ENCODE measurements at regions not wholly inside any gene's neighbourhood (a gene's known extent, or its start where the extent isn't known, plus 50 kb on each side); places are given as distances from the start of the nearest gene placed in this dataset.
"Not testable (repeated sequence)": the region's sequence is repeated elsewhere in the genome, so short reads cannot be mapped to it uniquely, and the experiment has no call there.

- no peak for DNase-seq
Observed at GRCh38 chr5:7245121-7245651, 150.8 kb upstream of the ADCY2 start.

- DNase-seq: no peak
Observed at GRCh38 chr5:7246287-7246686, 149.7 kb upstream of the ADCY2 start.

- DNase-seq: no peak
Observed at GRCh38 chr5:7250004-7250403, 145.9 kb upstream of the ADCY2 start.

- no peak for DNase-seq
Observed at GRCh38 chr5:7250611-7251010, 145.3 kb upstream of the ADCY2 start.

GRCh38 chr5:7251132-7251531, 144.8 kb upstream of the ADCY2 start:
- no peak for DNase-seq

- no peak for DNase-seq
Observed at GRCh38 chr5:7261049-7261448, 134.9 kb upstream of the ADCY2 start.

- no peak for DNase-seq
Observed at GRCh38 chr5:7261900-7262299, 134.0 kb upstream of the ADCY2 start.

GRCh38 chr5:7263398-7264015, 132.4 kb upstream of the ADCY2 start:
- DNase-seq: not testable (repeated sequence)

GRCh38 chr5:7265776-7266175, 130.2 kb upstream of the ADCY2 start:
- DNase-seq: not testable (repeated sequence)

GRCh38 chr5:7268722-7269121, 127.2 kb upstream of the ADCY2 start:
- DNase-seq: not testable (repeated sequence)

- no peak for DNase-seq
Observed at GRCh38 chr5:7269591-7270274, 126.2 kb upstream of the ADCY2 start.

GRCh38 chr5:7271435-7272084, 124.4 kb upstream of the ADCY2 start:
- DNase-seq: no peak

GRCh38 chr5:7272408-7272965, 123.5 kb upstream of the ADCY2 start:
- DNase-seq: no peak

GRCh38 chr5:7274203-7274602, 121.7 kb upstream of the ADCY2 start:
- DNase-seq: no peak

- not testable (repeated sequence) for DNase-seq
Observed at GRCh38 chr5:7289634-7290033, 106.3 kb upstream of the ADCY2 start.

GRCh38 chr5:7297821-7298220, 98.1 kb upstream of the ADCY2 start:
- not testable (repeated sequence) for DNase-seq

- DNase-seq: not testable (repeated sequence)
Observed at GRCh38 chr5:7299731-7300130, 96.2 kb upstream of the ADCY2 start.

- DNase-seq: not testable (repeated sequence)
Observed at GRCh38 chr5:7305000-7305674, 90.8 kb upstream of the ADCY2 start.

GRCh38 chr5:7306556-7306955, 89.4 kb upstream of the ADCY2 start:
- DNase-seq: not testable (repeated sequence)

GRCh38 chr5:7307709-7308108, 88.2 kb upstream of the ADCY2 start:
- DNase-seq: not testable (repeated sequence)

GRCh38 chr5:7309715-7310114, 86.2 kb upstream of the ADCY2 start:
- DNase-seq: not testable (repeated sequence)

GRCh38 chr5:7310656-7311055, 85.3 kb upstream of the ADCY2 start:
- not testable (repeated sequence) for DNase-seq

- DNase-seq: no peak
Observed at GRCh38 chr5:7315118-7315517, 80.8 kb upstream of the ADCY2 start.

Measured in right forelimb (tissue), 1 donor.